A549 (cell line): ENCODE measurements at regions not wholly inside any gene's neighbourhood (a gene's known extent, or its start where the extent isn't known, plus 50 kb on each side); places are given as distances from the start of the nearest gene placed in this dataset.

Source experiments
- ATAC-seq, 2 experiments: fragments of 200-7000 bp in 1 of 2; fragments of >200 bp in 1 of 2; cut with Nextera tagmentation in 1 of 2; cut with Tn5 transposase in 1 of 2; 3 replicates each; pipeline versions ENCODE4 v1.8.0 to v1.9.1; 2018 to 2020; ENCODE audit warnings: mild to moderate bottlenecking in 1 of 2, moderate library complexity in 1 of 2
- CTCF ChIA-PET: fragments of 300-600 bp; sonication (Branson Sonifier 250); formaldehyde crosslinking; extraction: SDS; loops from one replicate; lab custom pipeline; 2021; ENCODE audit warnings: antibody characterized with exemption, inconsistent platforms; lab: Yijun Ruan, JAX
- POLR2A ChIA-PET: fragments of 350-600 bp; formaldehyde crosslinking; extraction: SDS; loops from one replicate; lab custom pipeline; 2021; ENCODE audit warnings: antibody characterized with exemption, inconsistent platforms; lab: Yijun Ruan, JAX
- DNase-seq, 2 experiments: peaks; one replicate each; pipeline versions ENCODE4 v3.0.0 to v3.0.0-alpha.2; 2011 to 2016; ENCODE audit warnings: low read depth in 1 of 2, low spot score in 1 of 2
- FAIRE-seq: peaks from 2 replicates; lab custom pipeline; 2011; peaks lifted over from hg19 to GRCh38; lab: Jason Lieb, UNC
- H3K27ac ChIP-seq, 2 experiments: fragments of >200 bp; sonication (Bioruptor Twin); formaldehyde crosslinking; 3 replicates each; pipeline ENCODE4 v1.5.1; 2016 to 2017
- H3K4me1 ChIP-seq: fragments of >200 bp; sonication (Bioruptor Twin); formaldehyde crosslinking; 3 replicates; pipeline ENCODE4 v1.6.1; 2016
- H3K4me2 ChIP-seq: fragments of >200 bp; sonication (Bioruptor Twin); formaldehyde crosslinking; 3 replicates; pipeline ENCODE4 v1.6.1; 2016
- H3K4me3 ChIP-seq: fragments of >200 bp; sonication (Bioruptor Twin); formaldehyde crosslinking; 3 replicates; pipeline ENCODE4 v1.5.1; 2016
- H3K9me3 ChIP-seq: fragments of >200 bp; sonication (Bioruptor Twin); formaldehyde crosslinking; 3 replicates; pipeline ENCODE4 v1.6.1; 2016
- CBX8 ChIP-seq: fragments of 200-600 bp; sonication (generic); IDR thresholded peaks from 2 replicates; pipeline ENCODE4 v1.6.1; 2016
- CEBPB ChIP-seq, 2 experiments: fragments of >200 bp in 1 of 2; sonication (Bioruptor Twin) in 1 of 2; formaldehyde crosslinking in 1 of 2; IDR thresholded peaks; 2 replicates each; pipeline ENCODE4 v1.6.1; 2012 to 2016
- E2F6 ChIP-seq: IDR thresholded peaks from 2 replicates; pipeline ENCODE4 v1.6.1; 2012; ENCODE audit warnings: low read depth, borderline replicate concordance
- EHF ChIP-seq: fragments of 250-450 bp; sonication (Bioruptor Pico); IDR thresholded peaks from 2 replicates; pipeline ENCODE4 v1.5.0; 2020; ENCODE audit warnings: mild to moderate bottlenecking
- ESRRA ChIP-seq: fragments of 150-350 bp; IDR thresholded peaks from 2 replicates; pipeline ENCODE4 v1.6.1; 2014; ENCODE audit warnings: mild to moderate bottlenecking, low read length, borderline replicate concordance
- FOSB ChIP-seq: fragments of 250-450 bp; sonication (Bioruptor Pico); IDR thresholded peaks from 2 replicates; pipeline ENCODE4 v1.5.0; 2020; ENCODE audit warnings: mild to moderate bottlenecking, moderate library complexity
- FOSL2 ChIP-seq, 2 experiments: fragments of 450-650 bp in 1 of 2; fragments of >200 bp in 1 of 2; sonication (Bioruptor Twin) in 1 of 2; formaldehyde crosslinking; IDR thresholded peaks; 2 replicates each; pipeline versions ENCODE4 v1.5.0 to v1.6.1; 2016 to 2020; ENCODE audit warnings: mild to moderate bottlenecking in 1 of 2, moderate library complexity in 1 of 2
- GATA3 ChIP-seq: IDR thresholded peaks from 2 replicates; pipeline ENCODE4 v1.6.1; 2012; ENCODE audit warnings: borderline replicate concordance
- HDAC2 ChIP-seq: fragments of 200-600 bp; sonication (generic); IDR thresholded peaks from 2 replicates; pipeline ENCODE4 v1.6.1; 2016
- HEYL ChIP-seq: fragments of 250-450 bp; sonication (Bioruptor Pico); IDR thresholded peaks from 2 replicates; pipeline ENCODE4 v1.8.0; 2021; ENCODE audit warnings: mild to moderate bottlenecking, moderate library complexity
- HOXA7 ChIP-seq: fragments of 250-450 bp; sonication (Bioruptor Pico); IDR thresholded peaks from 2 replicates; pipeline ENCODE4 v1.5.0; 2020; ENCODE audit warnings: mild to moderate bottlenecking, moderate library complexity
- NR3C1 ChIP-seq: fragments of >200 bp; sonication (Bioruptor Twin); formaldehyde crosslinking; IDR thresholded peaks from 3 replicates; pipeline ENCODE4 v1.6.1; 2017
- PHF8 ChIP-seq: fragments of 200-600 bp; sonication (generic); IDR thresholded peaks from 2 replicates; pipeline ENCODE4 v1.6.1; 2016; ENCODE audit warnings: low read depth, mild to moderate bottlenecking, antibody characterized with exemption, moderate library complexity, borderline replicate concordance
- POLR2AphosphoS2 ChIP-seq: conservative IDR thresholded peaks from 2 replicates; pipeline ENCODE4 v1.6.1; 2012; ENCODE audit warnings: low read length, improper control_type of control experiment, inconsistent platforms
- RAD21 ChIP-seq, 2 experiments: fragments of >200 bp in 1 of 2; sonication (Bioruptor Twin) in 1 of 2; formaldehyde crosslinking in 1 of 2; IDR thresholded peaks in 1 of 2; conservative IDR thresholded peaks in 1 of 2; 2 replicates in 1 of 2; 3 replicates in 1 of 2; pipeline ENCODE4 v1.6.1; 2012 to 2018; ENCODE audit warnings: inconsistent platforms in 1 of 2
- RNF2 ChIP-seq: fragments of 200-600 bp; sonication (generic); IDR thresholded peaks from 2 replicates; pipeline ENCODE4 v1.6.1; 2016; ENCODE audit warnings: low read depth, mild to moderate bottlenecking, antibody characterized with exemption, moderate library complexity, borderline replicate concordance
- TP53 ChIP-seq: fragments of 250-450 bp; sonication (Bioruptor Pico); IDR thresholded peaks from 2 replicates; pipeline ENCODE4 v1.5.0; 2021; ENCODE audit warnings: mild to moderate bottlenecking, moderate library complexity
- ZNF302 ChIP-seq: fragments of 250-450 bp; sonication (Bioruptor Pico); IDR thresholded peaks from 2 replicates; pipeline ENCODE4 v1.9.0; 2021; ENCODE audit warnings: inconsistent platforms, mild to moderate bottlenecking, moderate library complexity
- ZSCAN20 ChIP-seq: fragments of 250-450 bp; sonication (Bioruptor Pico); IDR thresholded peaks from 2 replicates; pipeline ENCODE4 v1.8.0; 2022; ENCODE audit warnings: mild to moderate bottlenecking, moderate library complexity
- WGBS: methylation state at CpG from one replicate; pipeline ENCODE4 v1.1.6; 2017; ENCODE audit errors: missing lambda C conversion rate; 5-methylcytosine and 5-hydroxymethylcytosine counted together
- TF ChIP-seq, protein P1 (sequence below): IDR thresholded peaks from 2 replicates; pipeline ENCODE4 v1.6.1; 2012

- Histone ChIP-seq H3K9me3 (no peaks in the 10 kb centered on the region), H3K27ac (no peak overlapping the region), H3K4me2 (no peak overlapping the region)
- peak; percentile 23 for FAIRE-seq
- POLR2A ChIA-PET: no interaction called here
- no peak for TF ChIP-seq CEBPB (IDR thresholded peaks at IDR 0.05)
- TF ChIP-seq, all 56 proteins: peak for 0
- CTCF ChIA-PET: interaction anchor here (0.7 to 1.0 kb wide), 2 partner anchors 11 to 12 kb away, joined by 3 to 4 read pairs; no protein-coding TSS in a partner anchor
- 4% methylated on average over 5 of the region's 5 CpGs for WGBS
- Histone ChIP-seq H3K4me1 (no peaks in the 10 kb centered on the region), H3K4me3 (no peak overlapping the region)
- no peak for ATAC-seq
- no peak for DNase-seq
Observed at GRCh38 chrX:14351611-14352303, 177.6 kb upstream of the GLRA2 start.

- Histone ChIP-seq H3K9me3 (no peaks in the 10 kb centered on the region), H3K27ac (no peak overlapping the region), H3K4me2 (no peak overlapping the region), H3K4me1 (no peaks in the 10 kb centered on the region), H3K4me3 (no peak overlapping the region)
- ChIA-PET CTCF (no interaction called here), POLR2A (no interaction called here)
- FAIRE-seq: peak; percentile 78
- TF ChIP-seq, protein P1, sequence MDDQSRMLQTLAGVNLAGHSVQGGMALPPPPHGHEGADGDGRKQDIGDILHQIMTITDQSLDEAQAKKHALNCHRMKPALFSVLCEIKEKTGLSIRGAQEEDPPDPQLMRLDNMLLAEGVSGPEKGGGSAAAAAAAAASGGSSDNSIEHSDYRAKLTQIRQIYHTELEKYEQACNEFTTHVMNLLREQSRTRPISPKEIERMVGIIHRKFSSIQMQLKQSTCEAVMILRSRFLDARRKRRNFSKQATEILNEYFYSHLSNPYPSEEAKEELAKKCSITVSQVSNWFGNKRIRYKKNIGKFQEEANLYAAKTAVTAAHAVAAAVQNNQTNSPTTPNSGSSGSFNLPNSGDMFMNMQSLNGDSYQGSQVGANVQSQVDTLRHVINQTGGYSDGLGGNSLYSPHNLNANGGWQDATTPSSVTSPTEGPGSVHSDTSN: no peak
- ATAC-seq: no peak
- no peak for DNase-seq
Observed at GRCh38 chrX:14347523-14347922, 181.8 kb upstream of the GLRA2 start.

DNA sequence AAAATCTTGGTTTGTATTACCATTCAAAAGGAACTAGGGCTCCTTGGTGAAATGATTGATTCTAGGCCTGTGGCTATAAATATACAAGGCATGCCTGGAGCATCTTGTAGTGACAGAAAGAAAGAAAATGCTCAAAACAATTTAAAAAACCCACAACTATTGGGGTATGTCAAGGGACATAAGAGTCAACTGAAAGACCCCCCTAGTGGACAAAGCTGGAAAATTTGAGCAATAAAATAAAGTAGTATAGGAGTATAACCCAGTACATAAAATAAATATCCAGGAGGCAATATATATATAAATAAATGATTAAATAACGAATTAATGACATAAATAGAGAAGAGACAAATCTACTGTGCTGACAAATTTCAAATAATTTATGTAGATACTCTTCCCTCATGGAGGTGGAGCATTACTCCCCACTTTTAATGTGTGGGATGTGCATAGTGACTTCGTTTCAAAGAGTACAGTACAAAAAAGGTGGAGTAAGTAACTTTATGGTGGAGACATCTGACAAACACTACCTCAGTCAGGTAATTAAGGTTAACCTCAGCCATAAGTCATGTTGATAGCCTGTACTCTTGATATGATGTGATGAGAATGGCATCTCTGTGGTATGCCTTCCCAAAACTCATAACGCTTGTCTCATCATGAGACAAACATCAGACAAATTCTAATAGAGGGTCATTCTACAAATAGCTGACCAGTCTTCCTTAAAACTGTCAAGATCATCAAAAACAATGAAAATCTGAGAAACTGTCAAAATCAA is 185.0 kb upstream of the GLRA2 start:
- H3K4me2 ChIP-seq: no peak overlapping the region
- no peaks in the 10 kb centered on the region for H3K9me3 ChIP-seq
- ChIA-PET CTCF (no interaction called here), POLR2A (no interaction called here)
- TF ChIP-seq RAD21 (conservative IDR thresholded peaks at IDR 0.05 in 1 of 2, IDR thresholded peaks at IDR 0.05 in 1 of 2) (no peak), GATA3 (no peak), HEYL (CRISPR knock-in tag) (no peak), POLR2AphosphoS2 (no peak), FOSB (CRISPR knock-in tag) (no peak), TP53 (CRISPR knock-in tag) (no peak), ESRRA (no peak), HDAC2 (no peak), FOSL2 (IDR thresholded peaks at IDR 0.05) (no peak), FOSL2 (CRISPR knock-in tag; IDR thresholded peaks at IDR 0.05) (no peak), E2F6 (no peak), NR3C1 (no peak), CBX8 (no peak), ZNF302 (CRISPR knock-in tag) (no peak), PHF8 (no peak), RNF2 (no peak), ZSCAN20 (CRISPR knock-in tag) (no peak), EHF (CRISPR knock-in tag) (no peak), HOXA7 (no peak)
- peak; percentile 49 for FAIRE-seq
- H3K4me1 ChIP-seq: no peaks in the 10 kb centered on the region
- no peak overlapping the region for H3K27ac ChIP-seq
- DNase-seq: no peak
- no peak overlapping the region for H3K4me3 ChIP-seq
- no peak for ATAC-seq
- WGBS: 2% methylated on average over 3 of the region's 3 CpGs
